IPS-20b (cell line): ENCODE measurements at regions not wholly inside any gene's neighbourhood (a gene's known extent, or its start where the extent isn't known, plus 50 kb on each side); places are given as distances from the start of the nearest gene placed in this dataset.

Experiments used
- H3K27ac ChIP-seq: one replicate; pipeline ENCODE4 v1.5.1; 2013; ENCODE audit warnings: low read length
- H3K27me3 ChIP-seq: 2 replicates; pipeline ENCODE4 v1.6.1; 2013; ENCODE audit warnings: mild to moderate bottlenecking, low read length, inconsistent platforms; ENCODE audit not compliant: insufficient read depth
- H3K36me3 ChIP-seq: 2 replicates; pipeline ENCODE4 v1.6.1; 2013; ENCODE audit warnings: low read depth, mild to moderate bottlenecking, inconsistent platforms, low read length, moderate library complexity; ENCODE audit not compliant: insufficient read depth
- H3K4me1 ChIP-seq: 2 replicates; pipeline ENCODE4 v1.6.1; 2013; ENCODE audit warnings: mild to moderate bottlenecking, control low read depth, inconsistent platforms, low read length, moderate library complexity; ENCODE audit not compliant: insufficient read depth
- H3K4me3 ChIP-seq: 2 replicates; pipeline ENCODE4 v1.5.1; 2013; ENCODE audit warnings: mild to moderate bottlenecking, low read length, inconsistent platforms
- H3K9ac ChIP-seq: 2 replicates; pipeline ENCODE4 v1.6.1; 2013; ENCODE audit warnings: low read depth, mild to moderate bottlenecking, inconsistent platforms, low read length, moderate library complexity
- H3K9me3 ChIP-seq: 2 replicates; pipeline ENCODE4 v1.6.1; 2013; ENCODE audit warnings: mild to moderate bottlenecking, low read depth, low read length, inconsistent platforms; ENCODE audit not compliant: insufficient read depth

GRCh38 chr1:218874313-218874712, 299.4 kb upstream of the LYPLAL1 start:
- Histone ChIP-seq H3K27me3 (no peaks in the 10 kb centered on the region), H3K9ac (no peak overlapping the region)

GRCh38 chr1:218874801-218875400, 298.8 kb upstream of the LYPLAL1 start:
- Histone ChIP-seq H3K27me3 (no peaks in the 10 kb centered on the region), H3K4me1 (no peaks in the 10 kb centered on the region), H3K36me3 (no peaks in the 10 kb centered on the region), H3K9ac (no peak overlapping the region), H3K4me3 (no peak overlapping the region), H3K9me3 (no peaks in the 10 kb centered on the region), H3K27ac (no peak overlapping the region)

More at GRCh38 chr1:218874313-218874712, 299.4 kb upstream of the LYPLAL1 start:
- Histone ChIP-seq H3K36me3 (no peaks in the 10 kb centered on the region), H3K4me3 (no peak overlapping the region), H3K9me3 (no peaks in the 10 kb centered on the region), H3K4me1 (no peaks in the 10 kb centered on the region), H3K27ac (no peak overlapping the region)

DNA sequence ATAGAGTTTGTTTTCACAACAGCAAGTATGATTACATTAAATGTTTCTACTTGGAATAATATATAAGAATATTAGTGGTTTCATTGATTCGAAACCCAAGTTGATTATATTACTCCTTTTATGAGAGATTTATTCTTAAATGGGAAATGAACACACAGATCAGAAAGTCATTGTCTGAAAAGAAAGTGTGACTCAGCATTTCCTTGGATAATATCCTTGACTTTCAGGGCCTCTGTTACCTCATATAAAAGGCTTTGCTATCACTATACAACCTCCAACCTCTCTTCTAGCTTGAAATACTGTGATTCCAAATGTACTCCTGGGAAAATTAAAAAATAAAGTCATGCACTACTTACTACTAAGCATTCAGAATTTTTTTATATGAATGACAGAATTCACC, 295.3 kb upstream of the LYPLAL1 start:
- Histone ChIP-seq H3K4me3 (no peak overlapping the region), H3K9me3 (no peaks in the 10 kb centered on the region), H3K4me1 (no peaks in the 10 kb centered on the region), H3K27me3 (no peaks in the 10 kb centered on the region), H3K27ac (no peak overlapping the region), H3K36me3 (no peaks in the 10 kb centered on the region), H3K9ac (no peak overlapping the region)

- no peak overlapping the region for H3K4me3 ChIP-seq
- no peaks in the 10 kb centered on the region for H3K9me3 ChIP-seq
- H3K36me3 ChIP-seq: no peaks in the 10 kb centered on the region
- H3K27me3 ChIP-seq: no peaks in the 10 kb centered on the region
- no peak overlapping the region for H3K9ac ChIP-seq
- H3K4me1 ChIP-seq: no peaks in the 10 kb centered on the region
- H3K27ac ChIP-seq: no peak overlapping the region
Measured at GRCh38 chr1:218880484-218881060, 293.1 kb upstream of the LYPLAL1 start.

GRCh38 chr1:218882454-218882853, 291.2 kb upstream of the LYPLAL1 start:
- no peak overlapping the region for H3K9ac ChIP-seq

GRCh38 chr1:218886101-218886871, 287.4 kb upstream of the LYPLAL1 start:
- H3K27me3 ChIP-seq: no peaks in the 10 kb centered on the region
- no peaks in the 10 kb centered on the region for H3K9me3 ChIP-seq
- H3K4me1 ChIP-seq: no peaks in the 10 kb centered on the region
- no peak overlapping the region for H3K27ac ChIP-seq
- H3K9ac ChIP-seq: no peak overlapping the region
- no peaks in the 10 kb centered on the region for H3K36me3 ChIP-seq
- no peak overlapping the region for H3K4me3 ChIP-seq

More at GRCh38 chr1:218882454-218882853, 291.2 kb upstream of the LYPLAL1 start:
- no peak overlapping the region for H3K4me3 ChIP-seq
- no peaks in the 10 kb centered on the region for H3K4me1 ChIP-seq
- H3K36me3 ChIP-seq: no peaks in the 10 kb centered on the region
- H3K9me3 ChIP-seq: no peaks in the 10 kb centered on the region
- no peak overlapping the region for H3K27ac ChIP-seq
- no peaks in the 10 kb centered on the region for H3K27me3 ChIP-seq

- H3K4me3 ChIP-seq: no peak overlapping the region
- H3K27ac ChIP-seq: no peak overlapping the region
- no peak overlapping the region for H3K9ac ChIP-seq
- no peaks in the 10 kb centered on the region for H3K4me1 ChIP-seq
- H3K9me3 ChIP-seq: no peaks in the 10 kb centered on the region
- no peaks in the 10 kb centered on the region for H3K27me3 ChIP-seq
- no peaks in the 10 kb centered on the region for H3K36me3 ChIP-seq
Measured at GRCh38 chr1:218887141-218887925, 286.3 kb upstream of the LYPLAL1 start.

GRCh38 chr1:218890451-218890850, 283.2 kb upstream of the LYPLAL1 start:
- Histone ChIP-seq H3K9me3 (no peaks in the 10 kb centered on the region), H3K4me3 (no peak overlapping the region), H3K27me3 (no peaks in the 10 kb centered on the region), H3K4me1 (no peaks in the 10 kb centered on the region), H3K27ac (no peak overlapping the region), H3K36me3 (no peaks in the 10 kb centered on the region), H3K9ac (no peak overlapping the region)

- Histone ChIP-seq H3K4me3 (no peak overlapping the region), H3K4me1 (no peaks in the 10 kb centered on the region), H3K9ac (no peak overlapping the region), H3K36me3 (no peaks in the 10 kb centered on the region), H3K9me3 (no peaks in the 10 kb centered on the region), H3K27ac (no peak overlapping the region), H3K27me3 (no peaks in the 10 kb centered on the region)
Measured at GRCh38 chr1:218891577-218891976, 282.1 kb upstream of the LYPLAL1 start.

DNA sequence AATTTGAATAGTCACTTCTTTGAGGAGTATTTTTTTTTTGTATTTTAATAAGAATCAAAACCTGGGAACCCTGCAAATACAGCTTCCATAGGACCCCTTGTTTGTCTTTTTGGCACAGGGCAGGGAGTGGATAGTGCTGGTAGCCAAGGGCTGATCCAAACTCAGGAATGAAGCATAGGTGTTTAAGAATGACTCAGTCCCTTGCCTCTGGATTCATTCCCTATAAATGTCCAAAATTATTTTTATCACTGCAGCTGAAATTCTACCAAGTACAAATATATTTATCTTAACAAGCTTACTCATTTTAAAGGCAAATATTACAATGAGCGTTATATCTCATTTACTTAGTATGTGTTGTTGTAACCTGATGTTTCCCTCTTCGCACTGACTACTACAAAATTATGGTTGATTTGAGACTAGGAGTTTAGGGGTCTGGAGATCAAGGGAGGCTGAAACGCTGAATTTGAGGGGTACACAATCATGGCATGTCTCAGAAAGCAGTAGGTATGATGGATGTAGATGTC, 278.6 kb upstream of the LYPLAL1 start:
- Histone ChIP-seq H3K36me3 (no peaks in the 10 kb centered on the region), H3K9me3 (no peaks in the 10 kb centered on the region), H3K27me3 (no peaks in the 10 kb centered on the region), H3K9ac (no peak overlapping the region), H3K27ac (no peak overlapping the region), H3K4me3 (no peak overlapping the region), H3K4me1 (no peaks in the 10 kb centered on the region)

DNA sequence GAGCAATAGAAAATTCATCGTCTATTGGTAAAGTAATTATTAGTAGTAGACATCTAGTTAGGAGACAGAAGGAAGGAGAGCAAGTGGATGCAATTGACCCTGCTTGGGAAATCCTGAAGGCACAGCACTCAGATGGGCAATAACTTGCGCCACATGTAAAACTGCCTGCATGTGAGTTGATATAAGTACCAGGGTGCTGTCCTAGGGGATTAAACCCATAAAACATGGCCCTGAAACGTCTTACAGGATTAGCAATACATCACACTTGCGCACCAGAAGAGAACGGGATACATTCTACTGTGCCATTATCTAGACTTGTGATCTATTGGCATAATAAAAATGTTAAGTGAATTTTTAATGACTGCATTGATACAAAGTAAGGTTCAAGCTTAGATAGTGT, 277.5 kb upstream of the LYPLAL1 start:
- H3K4me1 ChIP-seq: no peaks in the 10 kb centered on the region

More for the DNA sequence above, 277.5 kb upstream of the LYPLAL1 start:
- Histone ChIP-seq H3K4me3 (no peak overlapping the region), H3K27ac (no peak overlapping the region), H3K9ac (no peak overlapping the region), H3K9me3 (no peaks in the 10 kb centered on the region), H3K27me3 (no peaks in the 10 kb centered on the region), H3K36me3 (no peaks in the 10 kb centered on the region)
